Hepatocyte (in vitro differentiated cells): ENCODE measurements at regions not wholly inside any gene's neighbourhood (a gene's known extent, or its start where the extent isn't known, plus 50 kb on each side); places are given as distances from the start of the nearest gene placed in this dataset.

Experiments
- DNase-seq: peaks from one replicate; pipeline ENCODE4 v3.0.0-alpha.2; 2016; ENCODE audit warnings: low spot score
- H2AFZ ChIP-seq: fragments of 200-600 bp; sonication (generic); 2 replicates; pipeline ENCODE4 v1.6.0; 2016; ENCODE audit warnings: antibody characterized with exemption, mild to moderate bottlenecking
- H3K27ac ChIP-seq: fragments of 200-600 bp; sonication (generic); 2 replicates; pipeline ENCODE4 v1.5.1; 2016; ENCODE audit warnings: mild to moderate bottlenecking
- H3K27me3 ChIP-seq: fragments of 200-600 bp; sonication (generic); 2 replicates; pipeline ENCODE4 v1.6.1; 2016
- H3K36me3 ChIP-seq: fragments of 200-600 bp; sonication (generic); replicated peaks from 2 replicates; pipeline ENCODE4 v1.5.1; 2016; ENCODE audit warnings: low read depth; ENCODE audit not compliant: insufficient read depth
- H3K4me1 ChIP-seq: fragments of 200-600 bp; sonication (generic); 2 replicates; pipeline ENCODE4 v1.5.1; 2016; ENCODE audit warnings: mild to moderate bottlenecking, moderate library complexity; ENCODE audit not compliant: insufficient read depth
- H3K4me2 ChIP-seq: fragments of 200-600 bp; sonication (generic); 2 replicates; pipeline ENCODE4 v1.6.0; 2016
- H3K4me3 ChIP-seq: fragments of 200-600 bp; sonication (generic); 2 replicates; pipeline ENCODE4 v1.5.1; 2016; ENCODE audit warnings: mild to moderate bottlenecking
- H3K79me2 ChIP-seq: fragments of 200-600 bp; sonication (generic); 2 replicates; pipeline ENCODE4 v1.6.0; 2017; ENCODE audit warnings: mild to moderate bottlenecking
- H3K9me2 ChIP-seq: fragments of 200-600 bp; sonication (generic); replicated peaks from 2 replicates; pipeline ENCODE4 v1.6.0; 2017; ENCODE audit warnings: mild to moderate bottlenecking; ENCODE audit not compliant: insufficient read depth
- H3K9me3 ChIP-seq: fragments of 200-600 bp; sonication (generic); 2 replicates; pipeline ENCODE4 v1.5.1; 2016; ENCODE audit warnings: low read depth, mild to moderate bottlenecking
- H4K20me1 ChIP-seq: fragments of 200-600 bp; sonication (generic); 2 replicates; pipeline ENCODE4 v1.6.0; 2016; ENCODE audit warnings: mild to moderate bottlenecking; ENCODE audit not compliant: insufficient read depth, poor library complexity, severe bottlenecking
- CTCF ChIP-seq: fragments of 200-600 bp; sonication (generic); IDR thresholded peaks from 2 replicates; pipeline ENCODE4 v1.5.1; 2016; ENCODE audit warnings: antibody characterized with exemption, mild to moderate bottlenecking; ENCODE audit not compliant: poor library complexity
- EZH2 ChIP-seq: fragments of 200-600 bp; sonication (generic); IDR thresholded peaks from 2 replicates; pipeline ENCODE4 v1.6.1; 2016; ENCODE audit warnings: antibody characterized with exemption, mild to moderate bottlenecking, borderline replicate concordance
- EZH2phosphoT487 ChIP-seq: fragments of 200-600 bp; sonication (generic); IDR thresholded peaks from one replicate; pipeline ENCODE4 v1.6.1; 2018; ENCODE audit warnings: antibody characterized with exemption, mild to moderate bottlenecking, low read depth, moderate library complexity; ENCODE audit not compliant: unreplicated experiment, severe bottlenecking
- WGBS: methylation state at CpG from one replicate; pipeline ENCODE4 v1.1.6; 2016; ENCODE audit warnings: low lambda C conversion rate; ENCODE audit errors: missing lambda C conversion rate; 5-methylcytosine and 5-hydroxymethylcytosine counted together

DNA sequence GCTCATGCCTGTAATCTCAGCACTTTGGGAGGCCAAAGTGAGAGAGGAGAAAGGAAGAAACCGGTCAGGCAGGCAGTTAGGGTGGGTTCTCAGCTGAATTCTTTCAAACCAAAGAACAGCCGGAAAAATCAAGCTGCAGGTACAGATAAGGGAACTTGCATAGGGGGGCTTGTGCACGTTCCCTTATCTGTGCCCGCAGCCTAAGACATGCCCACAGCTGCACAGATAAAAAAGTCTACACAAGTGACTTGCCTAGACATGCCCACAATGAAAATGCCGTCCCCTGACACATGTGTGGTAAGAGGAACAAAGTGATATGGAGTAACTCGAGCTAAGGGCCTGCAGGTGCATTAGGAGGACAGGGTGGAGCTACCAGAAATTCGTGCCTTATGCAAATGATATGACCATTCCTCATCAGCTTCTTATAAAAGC lies 175.8 kb upstream of the SALL4 start:
- Histone ChIP-seq H3K4me1 (no peaks in the 10 kb centered on the region), H4K20me1 (no peaks in the 10 kb centered on the region), H2AFZ (no peak overlapping the region), H3K27ac (no peak overlapping the region), H3K4me2 (no peak overlapping the region), H3K36me3 (no peaks in the 10 kb centered on the region), H3K9me3 (no peaks in the 10 kb centered on the region), H3K27me3 (no peaks in the 10 kb centered on the region), H3K79me2 (no peaks in the 10 kb centered on the region), H3K4me3 (no peak overlapping the region), H3K9me2 (no peaks in the 10 kb centered on the region)
- DNase-seq = no peak
- WGBS = 81% methylated on average over 7 of the region's 7 CpGs
- TF ChIP-seq EZH2 (no peak), EZH2phosphoT487 (no peak), CTCF (no peak)

DNA sequence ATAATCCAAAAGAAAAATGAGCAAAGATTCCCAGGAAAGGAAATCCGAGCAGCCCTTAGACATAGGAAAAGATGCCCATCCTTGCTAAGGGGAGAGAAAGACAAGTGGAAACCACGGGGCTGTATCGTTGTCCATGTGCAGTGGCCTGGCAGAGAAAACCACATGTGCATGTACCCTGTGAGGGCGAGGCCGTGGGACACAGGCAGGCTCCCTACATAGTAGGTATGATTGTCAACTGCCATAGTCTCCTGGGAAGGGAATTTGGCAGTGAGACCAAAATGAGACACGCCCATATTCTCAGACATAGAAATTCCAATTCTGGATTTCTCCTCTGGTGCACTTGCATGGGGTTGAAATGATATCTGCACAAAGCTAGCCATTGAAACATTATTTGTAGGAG lies 169.7 kb upstream of the SALL4 start:
- Histone ChIP-seq H3K27ac (no peak overlapping the region), H4K20me1 (no peaks in the 10 kb centered on the region), H3K79me2 (no peaks in the 10 kb centered on the region), H3K4me2 (no peak overlapping the region), H3K9me2 (no peaks in the 10 kb centered on the region), H3K27me3 (no peaks in the 10 kb centered on the region), H3K4me1 (no peaks in the 10 kb centered on the region), H3K4me3 (no peak overlapping the region), H3K9me3 (no peaks in the 10 kb centered on the region), H2AFZ (no peak overlapping the region), H3K36me3 (no peaks in the 10 kb centered on the region)
- no peak for TF ChIP-seq CTCF
- 90% methylated on average over 6 of the region's 6 CpGs for WGBS
- DNase-seq = no peak

- DNase-seq = no peak
- Histone ChIP-seq H4K20me1 (no peaks in the 10 kb centered on the region), H3K4me2 (no peak overlapping the region), H3K79me2 (no peaks in the 10 kb centered on the region), H3K36me3 (no peaks in the 10 kb centered on the region), H3K4me3 (no peak overlapping the region), H3K27me3 (no peaks in the 10 kb centered on the region), H3K9me2 (no peaks in the 10 kb centered on the region), H3K9me3 (no peaks in the 10 kb centered on the region), H3K27ac (no peak overlapping the region), H3K4me1 (no peaks in the 10 kb centered on the region), H2AFZ (no peak overlapping the region)
- no peak for TF ChIP-seq EZH2phosphoT487
- no peak for TF ChIP-seq EZH2
- no peak for TF ChIP-seq CTCF
- WGBS = 97% methylated on average over 10 of the region's 10 CpGs
These were observed 168.5 kb upstream of the SALL4 start for GRCh38 chr20:51970858-51971257.

GRCh38 chr20:51969191-51969590 lies 166.9 kb upstream of the SALL4 start:
- 95% methylated on average over 5 of the region's 5 CpGs for WGBS

More at GRCh38 chr20:51969191-51969590, 166.9 kb upstream of the SALL4 start:
- Histone ChIP-seq H3K4me1 (no peaks in the 10 kb centered on the region), H3K4me2 (no peak overlapping the region), H4K20me1 (no peaks in the 10 kb centered on the region), H3K27ac (no peak overlapping the region), H3K4me3 (no peak overlapping the region), H3K79me2 (no peaks in the 10 kb centered on the region), H3K9me3 (no peaks in the 10 kb centered on the region), H3K36me3 (no peaks in the 10 kb centered on the region), H2AFZ (no peak overlapping the region), H3K9me2 (no peaks in the 10 kb centered on the region), H3K27me3 (no peaks in the 10 kb centered on the region)
- DNase-seq = no peak
- no peak for TF ChIP-seq EZH2
- TF ChIP-seq EZH2phosphoT487 = no peak
- no peak for TF ChIP-seq CTCF
